GM21717 (cell line): ENCODE measurements at regions not wholly inside any gene's neighbourhood (a gene's known extent, or its start where the extent isn't known, plus 50 kb on each side); places are given as distances from the start of the nearest gene placed in this dataset.
A peak's percentile ranks its signal among the peaks of the same experiment; 100 is the strongest.

Experiments
- ATAC-seq: cut with Tn5 transposase; IDR thresholded peaks from one replicate; pipeline ENCODE4 v1.9.1; 2021; ENCODE audit warnings: mild to moderate bottlenecking, moderate library complexity; ENCODE audit not compliant: unreplicated experiment

GRCh38 chr3:72350761-72351505 lies 497.3 kb downstream of the SHQ1 start:
- no peak for ATAC-seq

- no peak for ATAC-seq
Observed at GRCh38 chr3:72348357-72348756, 499.9 kb downstream of the SHQ1 start.

DNA sequence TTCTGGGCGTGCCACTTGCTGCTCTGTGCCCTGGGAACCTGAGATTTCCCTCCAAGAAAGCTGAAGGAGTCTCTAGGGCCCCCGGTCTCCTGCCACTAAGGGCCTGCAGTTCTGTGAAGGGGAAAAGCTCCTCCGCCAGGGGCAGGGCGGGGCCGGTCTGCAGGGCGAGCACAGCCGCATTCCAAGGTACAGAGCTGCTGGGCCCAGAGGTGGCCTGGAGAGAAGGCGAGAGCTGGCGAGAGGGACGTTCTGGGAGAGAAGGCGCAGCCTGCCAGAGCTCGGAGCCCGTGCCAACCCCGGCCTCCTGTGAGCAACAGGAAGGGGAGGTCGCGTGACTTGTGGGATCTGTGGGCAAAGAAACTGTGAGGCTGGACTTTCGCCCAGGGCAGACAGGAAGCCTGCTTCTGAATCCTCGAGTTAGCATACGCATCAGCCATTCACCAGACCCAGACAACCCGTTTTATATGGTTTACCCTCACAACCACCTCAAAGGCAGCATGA lies 500.4 kb downstream of the SHQ1 start:
- peak; percentile 50 for ATAC-seq

DNA sequence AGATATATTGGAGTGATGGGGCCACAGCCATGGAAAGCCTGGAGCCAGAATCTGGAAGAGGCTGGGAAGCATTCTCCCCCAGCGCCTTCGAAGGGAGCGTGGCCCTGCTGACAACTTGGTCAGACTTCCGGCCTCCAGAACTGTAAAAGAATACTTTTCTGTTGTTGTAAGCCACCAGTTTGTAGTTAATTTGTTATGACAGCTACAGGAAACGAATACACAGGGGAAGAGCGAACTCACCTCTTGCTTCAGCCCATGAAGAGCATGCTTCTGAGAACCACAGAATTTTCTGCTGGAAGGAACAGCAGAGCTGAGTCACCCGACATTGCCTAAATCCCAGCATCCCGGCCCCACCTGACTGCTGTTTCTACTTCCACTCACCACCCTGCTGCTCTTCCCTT lies 501.7 kb downstream of the SHQ1 start:
- ATAC-seq, result no peak

DNA sequence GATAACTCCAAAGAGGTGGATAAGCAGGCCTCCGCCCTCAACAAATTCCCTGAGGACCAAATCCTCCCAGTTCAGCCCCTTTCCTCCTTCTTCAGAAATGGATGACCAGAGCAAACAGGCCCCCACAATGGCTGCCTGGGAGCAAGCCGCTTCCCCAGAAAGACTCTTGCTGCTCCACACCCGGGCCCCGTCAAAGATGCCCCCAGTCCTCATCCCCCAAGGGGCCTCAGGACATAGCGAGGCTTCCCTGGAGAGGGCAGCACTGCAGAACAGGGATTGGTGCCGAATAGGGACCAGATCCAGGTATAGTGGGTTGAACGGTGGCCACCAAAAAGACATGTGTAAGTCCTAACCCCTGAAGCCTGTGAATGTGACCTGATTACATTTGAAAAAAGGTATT lies 502.3 kb downstream of the SHQ1 start:
- ATAC-seq, result no peak

GRCh38 chr3:72345237-72345878 lies 502.9 kb downstream of the SHQ1 start:
- ATAC-seq, result no peak

GRCh38 chr3:72344647-72345046 lies 503.6 kb downstream of the SHQ1 start:
- no peak for ATAC-seq

DNA sequence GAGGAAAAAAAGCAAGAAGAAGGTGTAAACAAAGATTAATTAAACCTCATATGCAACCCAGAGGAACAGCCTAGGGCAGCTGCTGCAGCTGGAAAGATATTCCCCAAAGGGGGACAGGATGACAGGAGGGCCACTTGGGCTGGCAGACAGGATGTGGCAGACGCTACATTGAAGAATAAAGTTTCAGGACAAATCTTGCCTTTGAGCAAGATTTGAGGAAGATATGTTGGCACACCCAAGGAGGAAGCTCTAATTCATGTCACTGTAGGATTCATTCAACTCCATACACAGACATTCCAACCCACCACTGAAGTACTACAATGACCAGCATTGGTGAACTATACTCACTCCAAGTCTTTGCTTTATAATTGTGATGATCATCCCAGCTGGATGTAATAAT lies 504.0 kb downstream of the SHQ1 start:
- ATAC-seq, result no peak

DNA sequence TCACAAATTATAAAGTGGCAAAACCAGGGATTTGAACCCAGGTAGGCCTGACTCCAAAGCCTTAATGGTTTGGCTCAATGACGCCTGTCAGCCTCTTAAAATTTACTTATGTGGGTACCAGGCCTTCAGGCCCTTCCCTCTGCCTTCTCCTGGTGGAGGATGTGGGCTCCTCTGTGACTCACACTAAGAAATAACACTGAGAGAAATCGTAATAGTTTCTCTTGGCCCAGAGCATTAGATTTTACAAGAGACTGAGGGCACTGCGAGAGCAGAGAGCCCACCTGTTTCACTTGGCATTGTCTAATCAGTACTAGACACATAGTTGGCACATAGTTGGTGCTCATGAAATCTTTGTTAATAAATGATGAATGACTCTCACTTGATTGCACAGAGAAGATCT lies 505.2 kb downstream of the SHQ1 start:
- ATAC-seq, result no peak

- ATAC-seq, result no peak
Observed at GRCh38 chr3:72342450-72342849, 505.8 kb downstream of the SHQ1 start.

DNA sequence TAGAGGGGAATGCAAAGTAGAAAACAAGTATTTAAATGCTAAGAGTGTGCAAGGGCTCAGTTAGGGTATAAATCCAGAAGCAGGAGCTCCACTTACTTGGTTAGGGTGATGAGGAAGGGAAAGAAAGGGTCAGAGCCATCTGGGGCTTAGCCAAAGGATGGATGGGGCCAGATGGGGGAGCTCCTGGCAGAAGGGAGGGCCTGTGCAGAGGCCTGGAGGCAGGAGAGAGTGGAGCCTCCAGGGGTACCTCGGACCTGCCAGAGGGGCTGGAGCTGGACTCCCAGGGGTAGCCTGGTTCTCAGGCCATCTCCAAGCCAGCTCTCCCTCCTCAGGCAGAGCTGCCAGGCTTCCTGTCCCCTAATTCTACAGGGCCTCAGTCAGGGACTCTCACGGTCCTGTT lies 506.3 kb downstream of the SHQ1 start:
- ATAC-seq, result no peak

GRCh38 chr3:72341380-72341770 lies 506.9 kb downstream of the SHQ1 start:
- no peak for ATAC-seq

- peak; percentile 48 for ATAC-seq
Observed at GRCh38 chr3:72340476-72341379, 507.5 kb downstream of the SHQ1 start.

DNA sequence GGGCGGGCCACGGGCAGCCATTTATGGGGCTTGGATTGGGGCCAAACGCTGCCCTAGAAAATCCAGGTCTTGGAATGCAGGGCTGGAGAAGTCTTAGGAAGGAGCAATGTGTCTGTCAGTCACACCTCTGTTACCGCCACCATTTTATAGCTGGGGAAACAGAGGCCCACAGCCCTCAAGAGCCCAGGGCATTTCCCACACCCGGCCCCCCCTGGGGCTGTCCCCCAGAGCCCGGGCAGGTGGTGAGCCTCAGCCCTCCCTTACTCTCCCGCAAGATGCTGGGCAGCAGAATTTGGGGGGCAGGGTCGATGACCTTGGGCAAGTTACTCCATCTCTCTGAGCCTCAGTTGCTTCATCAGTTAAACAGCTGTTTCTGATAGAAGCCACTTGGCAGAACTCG lies 508.2 kb downstream of the SHQ1 start:
- ATAC-seq, result no peak

DNA sequence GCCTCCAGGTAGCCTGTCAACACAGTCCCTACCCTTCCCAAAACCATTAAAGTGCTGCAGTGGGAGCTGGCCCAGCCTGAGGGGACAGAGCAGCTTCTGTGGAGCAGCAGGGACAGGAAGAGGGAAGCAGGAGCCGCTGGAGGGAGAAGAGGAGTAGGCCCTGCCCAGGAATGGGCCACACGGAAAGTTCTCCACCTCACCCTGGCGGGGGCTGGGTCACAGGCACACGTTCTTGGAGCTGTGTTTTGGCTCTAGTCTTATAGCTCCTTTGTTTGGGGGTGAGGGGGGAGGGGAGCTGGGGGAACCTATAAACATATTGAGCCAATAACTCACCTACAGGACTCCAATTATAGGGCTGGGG lies 508.6 kb downstream of the SHQ1 start:
- ATAC-seq, result no peak

DNA sequence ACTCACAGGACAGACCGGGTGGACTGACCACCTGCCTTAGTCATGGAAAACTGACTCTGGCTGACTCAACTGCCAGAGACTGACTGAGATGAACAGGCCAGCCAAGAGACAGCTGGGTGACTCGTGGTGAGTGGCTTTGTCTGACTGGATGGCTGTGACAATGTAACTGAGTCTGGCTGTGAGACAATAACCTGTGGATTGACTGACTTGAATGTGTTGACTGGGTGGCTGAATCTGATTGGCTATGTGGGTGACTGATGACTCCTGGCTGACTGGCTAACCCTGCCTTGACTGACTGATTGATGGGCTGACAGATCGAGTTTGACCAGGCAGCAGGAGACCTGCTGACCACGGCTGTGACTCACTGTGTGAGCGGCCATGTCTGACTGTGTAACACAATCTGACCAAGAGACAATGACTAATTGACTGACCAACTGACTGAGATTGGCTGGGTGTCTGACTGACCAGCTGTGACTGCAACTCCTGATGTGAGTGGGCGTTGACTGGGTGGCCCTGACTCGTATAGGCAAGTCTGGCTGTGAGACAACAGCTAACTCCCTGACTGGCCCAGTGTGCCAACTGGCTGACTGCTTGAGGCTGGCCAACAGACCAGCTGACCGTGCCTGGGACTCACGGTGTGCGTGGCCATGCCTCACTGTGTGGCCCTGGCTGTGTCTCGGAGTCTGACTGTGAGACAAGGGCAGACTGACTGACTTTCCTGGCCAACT lies 509.1 kb downstream of the SHQ1 start:
- no peak for ATAC-seq

- no peak for ATAC-seq
Observed at GRCh38 chr3:72338082-72338941, 509.9 kb downstream of the SHQ1 start.

GRCh38 chr3:72337480-72337855 lies 510.8 kb downstream of the SHQ1 start:
- ATAC-seq, result no peak

DNA sequence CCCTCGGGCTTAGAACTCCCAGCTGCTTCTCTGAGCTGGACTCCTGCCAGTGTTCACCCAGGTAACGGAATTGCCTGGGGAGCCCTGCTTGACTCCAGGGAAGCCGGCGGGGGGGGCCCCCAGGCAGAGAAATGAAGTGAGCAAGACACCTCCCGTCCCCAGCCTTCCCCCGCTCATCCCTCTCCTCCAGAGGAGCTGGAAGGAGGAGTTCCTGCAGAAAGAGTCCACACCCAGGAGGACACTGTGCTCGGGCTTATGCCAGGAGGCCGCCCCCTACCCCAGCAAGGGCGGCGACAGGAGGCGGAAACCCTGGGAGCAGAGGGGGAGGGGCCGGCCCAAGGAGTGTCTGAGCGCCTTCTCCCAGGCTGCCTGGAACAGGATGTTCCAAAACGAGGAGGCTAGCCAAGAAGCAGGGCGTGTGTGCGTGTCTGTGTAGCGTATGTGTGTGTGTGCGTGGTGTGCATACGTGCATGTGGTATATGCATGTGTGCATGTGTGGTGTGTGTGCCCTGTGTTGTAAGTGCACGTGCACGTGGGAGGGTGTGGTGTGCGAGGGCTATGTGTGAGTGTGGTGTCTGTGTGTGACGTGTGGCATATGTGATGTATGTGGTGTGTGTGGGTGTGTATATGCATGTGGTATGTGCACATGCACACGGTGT lies 511.3 kb downstream of the SHQ1 start:
- ATAC-seq, result no peak
